Psoas muscle (tissue), 7 donors: ENCODE measurements at regions not wholly inside any gene's neighbourhood (a gene's known extent, or its start where the extent isn't known, plus 50 kb on each side); places are given as distances from the start of the nearest gene placed in this dataset.

ENCODE experiments used
- ATAC-seq, 4 donors: fragments of 200-7000 bp; cut with Tn5 transposase; one replicate each; pipeline ENCODE4 v1.9.1; 2020; ENCODE audit warnings: moderate library complexity in 3 of 4, mild to moderate bottlenecking in 2 of 4
- DNase-seq, 2 donors: peaks; one replicate each; pipeline ENCODE4 v3.0.0-alpha.2; 2020
- H3K27ac ChIP-seq: fragments of 200-600 bp; one replicate; pipeline ENCODE4 v1.8.0; 2022
- H3K27me3 ChIP-seq, 3 donors: fragments of 200-600 bp in 1 of 3; one replicate each; pipeline versions ENCODE4 v1.6.1 to v1.8.0; 2013 to 2022; ENCODE audit warnings: low read length in 2 of 3, mild to moderate bottlenecking in 2 of 3, moderate library complexity in 1 of 3; ENCODE audit not compliant: insufficient read depth in 3 of 3
- H3K36me3 ChIP-seq, 2 donors: fragments of 200-600 bp in 1 of 2; one replicate each; pipeline versions ENCODE4 v1.6.1 to v1.8.0; 2013 to 2022; ENCODE audit warnings: low read depth in 1 of 2, mild to moderate bottlenecking in 1 of 2, moderate library complexity in 1 of 2; ENCODE audit not compliant: insufficient read depth in 1 of 2
- H3K4me1 ChIP-seq: fragments of 200-600 bp; one replicate; pipeline ENCODE4 v1.8.0; 2022
- H3K4me3 ChIP-seq: fragments of 200-600 bp; one replicate; pipeline ENCODE4 v1.8.0; 2022; ENCODE audit warnings: mild to moderate bottlenecking
- H3K9me3 ChIP-seq: fragments of 200-600 bp; one replicate; pipeline ENCODE4 v1.8.0; 2022
- WGBS, 3 donors: extraction: QIAGEN DNeasy Blood & Tissue Kit; methylation state at CpG; one replicate each; pipeline versions ENCODE4 v1.1.6 to v1.1.7; 2013; 5-methylcytosine and 5-hydroxymethylcytosine counted together
- intact Hi-C, 2 donors: fragments of 100-400 bp; cut with DNase I; formaldehyde crosslinking; loops; one replicate each; pipeline versions ENCODE4 v1.11.0 to v1.14.2; 2022
- TF ChIP-seq, protein P1 (sequence below): fragments of 200-600 bp; IDR thresholded peaks from one replicate; pipeline ENCODE4 v1.8.0; 2022; ENCODE audit warnings: antibody characterized with exemption
- donor health status: healthy with polysubstance abuse.
- donor health status: DM: no; HTN: no; CAD: no; lungs with moderate emphysema.
- donor health status: Bipolar disorder and iron deficiency.
- donor health status: healthy.
- donor health status: DM: yes; HTN: yes; CAD: no.
- donor health status: DM: no; HTN: no; CAD: no.
- donor health status: DM: yes; HTN: yes; CAD: no.

DNA sequence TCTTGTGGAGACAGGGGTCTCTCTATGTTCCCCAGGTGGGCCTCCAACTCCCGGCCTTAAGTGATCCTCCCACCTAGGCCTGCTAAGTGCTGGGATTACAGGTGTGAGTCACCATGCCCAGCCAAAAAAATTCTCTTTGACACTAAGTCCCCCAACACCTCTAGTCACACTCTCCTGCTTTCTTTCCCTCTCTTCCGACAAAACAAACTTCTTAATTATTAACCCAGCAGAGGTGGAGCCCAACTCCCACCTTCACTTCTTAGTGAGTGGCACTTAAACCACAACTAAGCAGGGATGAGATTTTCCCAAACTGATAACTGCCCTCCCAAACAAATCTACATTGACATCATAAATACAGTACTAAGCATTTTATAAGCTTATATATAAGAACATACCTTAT lies 60.5 kb upstream of the PMAIP1 start:
- H3K4me3 ChIP-seq: no peak overlapping the region
- ATAC-seq (no peak), DNase-seq (no peak)
- 88 to 91% (median 88%) methylated on average over 2 of the region's 2 CpGs for WGBS, 3 donors
- TF ChIP-seq, protein P1, sequence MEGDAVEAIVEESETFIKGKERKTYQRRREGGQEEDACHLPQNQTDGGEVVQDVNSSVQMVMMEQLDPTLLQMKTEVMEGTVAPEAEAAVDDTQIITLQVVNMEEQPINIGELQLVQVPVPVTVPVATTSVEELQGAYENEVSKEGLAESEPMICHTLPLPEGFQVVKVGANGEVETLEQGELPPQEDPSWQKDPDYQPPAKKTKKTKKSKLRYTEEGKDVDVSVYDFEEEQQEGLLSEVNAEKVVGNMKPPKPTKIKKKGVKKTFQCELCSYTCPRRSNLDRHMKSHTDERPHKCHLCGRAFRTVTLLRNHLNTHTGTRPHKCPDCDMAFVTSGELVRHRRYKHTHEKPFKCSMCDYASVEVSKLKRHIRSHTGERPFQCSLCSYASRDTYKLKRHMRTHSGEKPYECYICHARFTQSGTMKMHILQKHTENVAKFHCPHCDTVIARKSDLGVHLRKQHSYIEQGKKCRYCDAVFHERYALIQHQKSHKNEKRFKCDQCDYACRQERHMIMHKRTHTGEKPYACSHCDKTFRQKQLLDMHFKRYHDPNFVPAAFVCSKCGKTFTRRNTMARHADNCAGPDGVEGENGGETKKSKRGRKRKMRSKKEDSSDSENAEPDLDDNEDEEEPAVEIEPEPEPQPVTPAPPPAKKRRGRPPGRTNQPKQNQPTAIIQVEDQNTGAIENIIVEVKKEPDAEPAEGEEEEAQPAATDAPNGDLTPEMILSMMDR: no peak
- intact Hi-C loops: no loop called here
- no peaks in the 10 kb centered on the region for H3K9me3 ChIP-seq
- no peaks in the 10 kb centered on the region for H3K36me3 ChIP-seq
- H3K4me1 ChIP-seq: no peaks in the 10 kb centered on the region
- no peak overlapping the region for H3K27ac ChIP-seq
- H3K27me3 ChIP-seq: peaks cover 0 to 13% (median 0%) of the 10 kb centered on the region in 3 donors

DNA sequence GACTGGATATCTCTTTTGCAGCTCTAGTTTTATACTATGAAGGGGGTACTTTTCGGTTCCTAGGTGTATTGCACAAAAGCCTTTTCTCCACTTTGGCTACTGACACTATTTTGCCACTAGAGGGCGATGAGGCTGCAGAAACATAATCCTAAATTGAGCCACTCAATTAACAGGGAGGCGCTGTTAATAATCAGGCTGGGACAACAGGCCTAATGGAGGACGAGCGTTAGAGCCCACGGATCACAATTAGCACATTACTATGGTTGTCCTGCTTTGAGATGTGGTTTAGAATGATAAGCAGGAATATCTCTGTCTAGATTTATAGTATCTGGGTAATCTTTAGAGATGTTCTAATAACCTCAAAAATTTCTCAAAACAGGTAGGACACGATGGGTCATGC lies 62.2 kb upstream of the PMAIP1 start:
- intact Hi-C loops: no loop called here
- TF ChIP-seq, protein P1: peak; percentile 60
- ATAC-seq (no peak), DNase-seq (no peak)
- no peaks in the 10 kb centered on the region for H3K36me3 ChIP-seq
- no peaks in the 10 kb centered on the region for H3K4me1 ChIP-seq
- H3K27ac ChIP-seq: no peak overlapping the region
- H3K4me3 ChIP-seq: no peak overlapping the region
- H3K9me3 ChIP-seq: no peaks in the 10 kb centered on the region
- peaks cover 0 to 13% (median 0%) of the 10 kb centered on the region in 3 donors for H3K27me3 ChIP-seq
- WGBS, 3 donors: 21 to 27% (median 23%) methylated on average over 7 of the region's 7 CpGs

DNA sequence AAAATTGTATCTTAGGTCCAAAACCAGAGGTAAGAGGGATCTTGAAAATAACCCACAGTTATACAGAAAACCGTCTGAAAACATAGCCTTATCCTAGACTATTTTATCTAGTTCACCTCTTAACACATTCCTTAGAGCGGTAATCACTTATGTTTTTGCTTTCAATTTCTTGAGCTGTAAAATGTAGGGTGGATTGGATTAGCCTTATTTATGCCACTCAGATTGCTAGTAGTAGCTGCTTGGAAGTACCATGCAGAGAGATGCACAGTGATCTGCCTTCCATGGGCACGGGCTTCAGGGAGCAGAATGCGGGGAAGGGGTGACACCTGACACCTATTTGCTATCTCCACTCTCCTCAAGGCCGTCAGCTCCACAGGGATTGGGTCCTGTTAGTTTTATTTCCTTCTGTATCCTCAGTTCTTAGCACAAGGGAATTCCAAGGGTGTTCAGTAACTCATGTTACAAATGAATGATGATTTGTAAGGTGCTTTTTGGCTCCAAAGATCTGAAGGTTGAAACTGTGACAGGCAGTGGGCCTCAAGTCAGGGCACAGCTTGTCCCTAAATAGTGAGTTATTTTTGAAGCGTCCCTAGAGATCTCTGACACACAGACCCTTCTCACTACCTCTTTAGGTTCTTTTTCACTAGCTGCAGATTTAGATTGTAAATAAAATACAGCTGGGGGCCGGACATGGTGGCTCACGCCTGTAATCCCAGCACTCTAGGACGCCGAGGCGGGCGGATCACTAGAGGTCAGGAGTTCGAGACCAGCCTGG lies 64.0 kb upstream of the PMAIP1 start:
- Histone ChIP-seq H3K27me3 (peaks cover 0 to 13% (median 0%) of the 10 kb centered on the region in 3 donors), H3K36me3 (no peaks in the 10 kb centered on the region), H3K27ac (no peak overlapping the region), H3K9me3 (no peaks in the 10 kb centered on the region), H3K4me3 (no peak overlapping the region), H3K4me1 (no peaks in the 10 kb centered on the region)
- intact Hi-C loops: no loop called here
- TF ChIP-seq, protein P1: no peak
- WGBS, 3 donors: 36 to 45% (median 43%) methylated on average over 13 of the region's 13 CpGs
- no peak for DNase-seq
- no peak for ATAC-seq

DNA sequence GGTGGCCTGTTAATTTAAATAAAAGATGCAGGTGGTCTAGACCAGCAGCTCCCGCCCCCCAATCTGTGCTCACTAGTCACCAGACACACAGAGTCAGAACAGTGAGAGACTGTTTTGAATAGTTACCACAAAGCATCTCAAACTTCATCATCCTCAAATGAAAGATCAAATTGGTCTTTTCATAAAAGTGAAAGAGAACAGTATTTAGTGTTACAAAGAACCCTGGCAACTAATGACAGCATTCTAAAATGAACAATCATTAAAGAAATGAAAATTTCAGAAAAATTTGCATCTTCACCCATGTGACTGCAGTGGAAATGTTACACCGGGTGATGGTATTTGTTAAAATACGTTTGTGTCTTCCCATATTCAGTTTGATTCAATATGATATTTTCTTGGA lies 65.5 kb upstream of the PMAIP1 start:
- WGBS, 3 donors: 55 to 62% (median 57%) methylated on average over 3 of the region's 3 CpGs
- no peak for DNase-seq
- Histone ChIP-seq H3K36me3 (no peaks in the 10 kb centered on the region), H3K27ac (no peak overlapping the region), H3K4me3 (no peak overlapping the region), H3K4me1 (no peaks in the 10 kb centered on the region), H3K9me3 (no peaks in the 10 kb centered on the region), H3K27me3 (peaks cover 0 to 13% (median 0%) of the 10 kb centered on the region in 3 donors)
- intact Hi-C loops: no loop called here
- TF ChIP-seq, protein P1: no peak
- ATAC-seq: no peak

DNA sequence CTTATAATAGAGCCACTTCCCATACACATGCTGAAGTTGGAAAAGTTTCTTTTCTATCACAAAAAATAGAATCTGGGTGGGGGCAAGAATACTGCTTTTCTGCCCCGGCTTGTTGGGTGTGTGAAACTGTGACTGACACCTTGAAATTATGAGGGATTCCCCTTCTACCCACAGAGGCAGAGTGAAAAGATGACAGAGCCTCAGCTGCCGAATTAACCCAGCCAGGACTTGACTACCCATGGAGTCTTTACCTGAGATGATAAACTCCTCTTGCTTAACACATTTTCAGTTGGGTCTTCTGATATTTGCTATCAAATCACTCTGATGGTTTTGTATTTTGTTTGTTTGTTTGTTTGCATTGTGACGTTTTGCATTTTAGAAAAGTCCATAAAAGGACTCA lies 66.0 kb upstream of the PMAIP1 start:
- no peak for DNase-seq
- no peaks in the 10 kb centered on the region for H3K36me3 ChIP-seq
- WGBS, 3 donors: 58 to 67% (median 59%) methylated on average over 3 of the region's 3 CpGs

More for the DNA sequence above, 66.0 kb upstream of the PMAIP1 start:
- ATAC-seq: no peak
- no peaks in the 10 kb centered on the region for H3K4me1 ChIP-seq
- peaks cover 0 to 13% (median 0%) of the 10 kb centered on the region in 3 donors for H3K27me3 ChIP-seq
- H3K9me3 ChIP-seq: no peaks in the 10 kb centered on the region
- TF ChIP-seq, protein P1: no peak
- H3K4me3 ChIP-seq: no peak overlapping the region
- intact Hi-C loops: no loop called here
- H3K27ac ChIP-seq: no peak overlapping the region
